GM21619 (cell line): ENCODE measurements at regions not wholly inside any gene's neighbourhood (a gene's known extent, or its start where the extent isn't known, plus 50 kb on each side); places are given as distances from the start of the nearest gene placed in this dataset.
A peak's percentile ranks its signal among the peaks of the same experiment; 100 is the strongest.
"Not testable (repeated sequence)": the region's sequence is repeated elsewhere in the genome, so short reads cannot be mapped to it uniquely, and the experiment has no call there.

ENCODE experiments used
- ATAC-seq: cut with Tn5 transposase; IDR thresholded peaks from one replicate; pipeline ENCODE4 v1.9.1; 2021; ENCODE audit not compliant: unreplicated experiment

GRCh38 chrX:65888150-65888549 is 151.7 kb downstream of the VSIG4 start:
- ATAC-seq, result not testable (repeated sequence)

GRCh38 chrX:65883556-65883955 is 156.3 kb downstream of the VSIG4 start:
- ATAC-seq, result no peak

- no peak for ATAC-seq
These were observed 159.7 kb downstream of the VSIG4 start for GRCh38 chrX:65879977-65880799.

GRCh38 chrX:65878456-65878855 is 161.4 kb downstream of the VSIG4 start:
- ATAC-seq, result no peak

GRCh38 chrX:65877953-65878352 is 161.9 kb downstream of the VSIG4 start:
- no peak for ATAC-seq

- ATAC-seq, result not testable (repeated sequence)
These were observed 164.3 kb downstream of the VSIG4 start for GRCh38 chrX:65875614-65876013.

GRCh38 chrX:65874765-65875164 is 165.1 kb downstream of the VSIG4 start:
- ATAC-seq, result no peak

- ATAC-seq, result no peak
These were observed 165.8 kb downstream of the VSIG4 start for GRCh38 chrX:65874110-65874509.

- ATAC-seq, result no peak
These were observed 166.5 kb downstream of the VSIG4 start for GRCh38 chrX:65873385-65873784.

- ATAC-seq, result peak; percentile 87
These were observed 168.1 kb downstream of the VSIG4 start for GRCh38 chrX:65871671-65872311.

- not testable (repeated sequence) for ATAC-seq
These were observed 169.3 kb downstream of the VSIG4 start for GRCh38 chrX:65870544-65870943.

- ATAC-seq, result no peak
These were observed 173.1 kb downstream of the VSIG4 start for GRCh38 chrX:65866773-65867172.

GRCh38 chrX:65866146-65866545 is 173.7 kb downstream of the VSIG4 start:
- peak; percentile 91 for ATAC-seq

- ATAC-seq, result no peak
These were observed 177.2 kb downstream of the VSIG4 start for GRCh38 chrX:65862638-65863037.

- no peak for ATAC-seq
These were observed 180.6 kb downstream of the VSIG4 start for GRCh38 chrX:65859299-65859698.

GRCh38 chrX:65854437-65854836 is 185.4 kb downstream of the VSIG4 start:
- not testable (repeated sequence) for ATAC-seq

GRCh38 chrX:65851306-65851705 is 183.9 kb downstream of the MSN start:
- ATAC-seq, result not testable (repeated sequence)

- ATAC-seq, result not testable (repeated sequence)
These were observed 183.4 kb downstream of the MSN start for GRCh38 chrX:65850821-65851220.

GRCh38 chrX:65846974-65847373 is 179.5 kb downstream of the MSN start:
- no peak for ATAC-seq

- ATAC-seq, result no peak
These were observed 173.8 kb downstream of the MSN start for GRCh38 chrX:65841263-65841662.

- no peak for ATAC-seq
These were observed 171.2 kb downstream of the MSN start for GRCh38 chrX:65838674-65839073.

- no peak for ATAC-seq
These were observed 170.6 kb downstream of the MSN start for GRCh38 chrX:65837875-65838549.
